Astrocyte (in vitro differentiated cells and primary cell): ENCODE measurements at regions not wholly inside any gene's neighbourhood (a gene's known extent, or its start where the extent isn't known, plus 50 kb on each side); places are given as distances from the start of the nearest gene placed in this dataset.

Experiments
- DNase-seq: peaks from one replicate; pipeline ENCODE4 v3.0.0-alpha.2; 2010; ENCODE audit warnings: low read depth
- FAIRE-seq: peaks from 2 replicates; lab custom pipeline; 2011; peaks lifted over from hg19 to GRCh38; lab: Jason Lieb, UNC
- H2AFZ ChIP-seq: 2 replicates; pipeline ENCODE4 v1.6.0; 2012; ENCODE audit warnings: low read depth, low read length, inconsistent platforms
- H3K27ac ChIP-seq: 2 replicates; pipeline ENCODE4 v1.5.1; 2011; ENCODE audit warnings: low read depth, low read length, inconsistent platforms
- H3K27me3 ChIP-seq: 2 replicates; pipeline ENCODE4 v1.6.0; 2011; ENCODE audit warnings: low read length, inconsistent platforms; ENCODE audit not compliant: insufficient read depth
- H3K36me3 ChIP-seq: 2 replicates; pipeline ENCODE4 v1.5.1; 2011; ENCODE audit warnings: low read length, inconsistent platforms; ENCODE audit not compliant: insufficient read depth
- H3K4me1 ChIP-seq: 2 replicates; pipeline ENCODE4 v1.5.1; 2011; ENCODE audit warnings: low read length, inconsistent platforms; ENCODE audit not compliant: insufficient read depth
- H3K4me2 ChIP-seq: 2 replicates; pipeline ENCODE4 v1.6.0; 2012; ENCODE audit warnings: low read length, inconsistent platforms
- H3K4me3 ChIP-seq: 2 replicates; pipeline ENCODE4 v1.5.1; 2011; ENCODE audit warnings: low read depth, mild to moderate bottlenecking, low read length, inconsistent platforms; ENCODE audit not compliant: insufficient read depth
- H3K79me2 ChIP-seq: 2 replicates; pipeline ENCODE4 v1.6.0; 2012; ENCODE audit warnings: mild to moderate bottlenecking, low read length, inconsistent platforms; ENCODE audit not compliant: insufficient read depth
- H3K9ac ChIP-seq: 2 replicates; pipeline ENCODE4 v1.6.0; 2012; ENCODE audit warnings: mild to moderate bottlenecking, low read length, inconsistent platforms
- H3K9me3 ChIP-seq: 2 replicates; pipeline ENCODE4 v1.5.1; 2012; ENCODE audit warnings: low read depth, mild to moderate bottlenecking, low read length, inconsistent platforms; ENCODE audit not compliant: insufficient read depth
- H4K20me1 ChIP-seq: 2 replicates; pipeline ENCODE4 v1.6.0; 2012; ENCODE audit warnings: low read length, inconsistent platforms; ENCODE audit not compliant: insufficient read depth
- H3K27ac Mint-ChIP-seq: one replicate; pipeline ENCODE4 v1.8.0; 2021; ENCODE audit warnings: mild to moderate bottlenecking, mixed read lengths; ENCODE audit not compliant: unreplicated experiment
- H3K27me3 Mint-ChIP-seq: one replicate; pipeline ENCODE4 v1.8.0; 2021; ENCODE audit warnings: low read depth, mixed read lengths; ENCODE audit not compliant: unreplicated experiment
- H3K36me3 Mint-ChIP-seq: one replicate; pipeline ENCODE4 v1.8.0; 2021; ENCODE audit warnings: low read depth, mixed read lengths; ENCODE audit not compliant: unreplicated experiment
- H3K4me1 Mint-ChIP-seq: one replicate; pipeline ENCODE4 v1.8.0; 2021; ENCODE audit warnings: low read depth, mixed read lengths; ENCODE audit not compliant: unreplicated experiment
- H3K4me3 Mint-ChIP-seq: one replicate; pipeline ENCODE4 v1.8.0; 2021; ENCODE audit warnings: mild to moderate bottlenecking, moderate library complexity, mixed read lengths; ENCODE audit not compliant: unreplicated experiment
- H3K9me3 Mint-ChIP-seq: one replicate; pipeline ENCODE4 v1.8.0; 2021; ENCODE audit warnings: mild to moderate bottlenecking, mixed read lengths; ENCODE audit not compliant: unreplicated experiment
- EZH2 ChIP-seq: IDR thresholded peaks from 2 replicates; pipeline ENCODE4 v1.6.1; 2012; ENCODE audit warnings: mild to moderate bottlenecking, low read length, inconsistent platforms; ENCODE audit not compliant: insufficient read depth
- TF ChIP-seq, protein P1 (sequence below): IDR thresholded peaks from 2 replicates; pipeline ENCODE4 v1.5.1; 2011; ENCODE audit warnings: low read depth, mild to moderate bottlenecking, inconsistent platforms, low read length, moderate library complexity; ENCODE audit not compliant: insufficient read depth

DNA sequence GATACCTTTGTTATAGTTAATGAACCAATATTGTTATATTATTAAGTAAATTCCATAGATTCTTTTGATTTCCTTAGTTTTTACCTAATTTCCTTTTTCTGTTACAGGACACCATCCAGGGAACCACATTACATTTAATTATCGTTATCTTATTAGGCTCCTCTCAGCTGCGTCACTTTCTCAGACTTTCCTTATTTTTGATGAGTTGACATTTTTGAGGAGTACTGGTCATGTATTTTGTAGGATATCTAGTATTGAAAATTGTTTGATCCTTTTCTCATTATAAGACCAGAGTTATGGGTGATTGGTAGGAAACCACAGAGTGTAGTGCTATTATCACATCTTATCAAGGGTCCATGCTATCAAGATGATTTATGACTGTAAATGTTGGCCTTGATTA, 319.7 kb downstream of the NKX6-1 start:
- FAIRE-seq (no peak), DNase-seq (no peak)
- no peak overlapping the region for H3K4me3 ChIP-seq
- H3K27me3 Mint-ChIP-seq = no peaks in the 10 kb centered on the region
- H3K4me2 ChIP-seq = no peak overlapping the region
- peaks cover 2% of the 10 kb centered on the region for H3K4me1 Mint-ChIP-seq
- H2AFZ ChIP-seq = no peak overlapping the region
- H3K27ac Mint-ChIP-seq = no peak overlapping the region
- H3K27me3 ChIP-seq = no peaks in the 10 kb centered on the region
- H4K20me1 ChIP-seq = no peaks in the 10 kb centered on the region
- H3K36me3 ChIP-seq = no peaks in the 10 kb centered on the region
- no peaks in the 10 kb centered on the region for H3K79me2 ChIP-seq
- TF ChIP-seq, protein P1, sequence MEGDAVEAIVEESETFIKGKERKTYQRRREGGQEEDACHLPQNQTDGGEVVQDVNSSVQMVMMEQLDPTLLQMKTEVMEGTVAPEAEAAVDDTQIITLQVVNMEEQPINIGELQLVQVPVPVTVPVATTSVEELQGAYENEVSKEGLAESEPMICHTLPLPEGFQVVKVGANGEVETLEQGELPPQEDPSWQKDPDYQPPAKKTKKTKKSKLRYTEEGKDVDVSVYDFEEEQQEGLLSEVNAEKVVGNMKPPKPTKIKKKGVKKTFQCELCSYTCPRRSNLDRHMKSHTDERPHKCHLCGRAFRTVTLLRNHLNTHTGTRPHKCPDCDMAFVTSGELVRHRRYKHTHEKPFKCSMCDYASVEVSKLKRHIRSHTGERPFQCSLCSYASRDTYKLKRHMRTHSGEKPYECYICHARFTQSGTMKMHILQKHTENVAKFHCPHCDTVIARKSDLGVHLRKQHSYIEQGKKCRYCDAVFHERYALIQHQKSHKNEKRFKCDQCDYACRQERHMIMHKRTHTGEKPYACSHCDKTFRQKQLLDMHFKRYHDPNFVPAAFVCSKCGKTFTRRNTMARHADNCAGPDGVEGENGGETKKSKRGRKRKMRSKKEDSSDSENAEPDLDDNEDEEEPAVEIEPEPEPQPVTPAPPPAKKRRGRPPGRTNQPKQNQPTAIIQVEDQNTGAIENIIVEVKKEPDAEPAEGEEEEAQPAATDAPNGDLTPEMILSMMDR = no peak
- TF ChIP-seq EZH2 = no peak
- no peaks in the 10 kb centered on the region for H3K9me3 ChIP-seq
- no peaks in the 10 kb centered on the region for H3K4me1 ChIP-seq
- H3K9me3 Mint-ChIP-seq = no peaks in the 10 kb centered on the region
- H3K27ac ChIP-seq = no peak overlapping the region
- H3K4me3 Mint-ChIP-seq = no peak overlapping the region
- no peaks in the 10 kb centered on the region for H3K36me3 Mint-ChIP-seq
- H3K9ac ChIP-seq = no peak overlapping the region

- FAIRE-seq = no peak
- TF ChIP-seq EZH2 = no peak
- TF ChIP-seq, protein P1 = no peak
These were observed 321.1 kb downstream of the NKX6-1 start for GRCh38 chr4:84177831-84178542.

GRCh38 chr4:84176016-84176415, 323.1 kb downstream of the NKX6-1 start:
- Histone ChIP-seq H2AFZ (no peak overlapping the region), H3K36me3 (no peaks in the 10 kb centered on the region), H3K9me3 (no peaks in the 10 kb centered on the region), H4K20me1 (no peaks in the 10 kb centered on the region), H3K9ac (no peak overlapping the region), H3K4me2 (no peak overlapping the region), H3K79me2 (no peaks in the 10 kb centered on the region), H3K4me3 (no peak overlapping the region), H3K4me1 (no peaks in the 10 kb centered on the region), H3K27me3 (no peaks in the 10 kb centered on the region), H3K27ac (no peak overlapping the region)
- no peaks in the 10 kb centered on the region for H3K36me3 Mint-ChIP-seq
- no peak overlapping the region for H3K4me3 Mint-ChIP-seq
- no peak for FAIRE-seq
- TF ChIP-seq EZH2 = no peak
- TF ChIP-seq, protein P1 = no peak
- H3K27ac Mint-ChIP-seq = no peak overlapping the region
- DNase-seq = no peak
- H3K27me3 Mint-ChIP-seq = no peaks in the 10 kb centered on the region
- H3K4me1 Mint-ChIP-seq = peaks cover 2% of the 10 kb centered on the region
- no peaks in the 10 kb centered on the region for H3K9me3 Mint-ChIP-seq

More at GRCh38 chr4:84177831-84178542, 321.1 kb downstream of the NKX6-1 start:
- Histone ChIP-seq H3K4me2 (no peak overlapping the region), H3K27ac (no peak overlapping the region), H3K36me3 (no peaks in the 10 kb centered on the region), H3K79me2 (no peaks in the 10 kb centered on the region), H2AFZ (no peak overlapping the region), H3K9me3 (no peaks in the 10 kb centered on the region), H3K27me3 (no peaks in the 10 kb centered on the region), H4K20me1 (no peaks in the 10 kb centered on the region), H3K4me1 (no peaks in the 10 kb centered on the region), H3K9ac (no peak overlapping the region), H3K4me3 (no peak overlapping the region)
- Mint-ChIP-seq H3K27ac (no peak overlapping the region), H3K27me3 (no peaks in the 10 kb centered on the region), H3K4me3 (no peak overlapping the region), H3K4me1 (peaks cover 2% of the 10 kb centered on the region), H3K36me3 (no peaks in the 10 kb centered on the region), H3K9me3 (no peaks in the 10 kb centered on the region)
- DNase-seq = no peak
